A673 (cell line): ENCODE measurements at regions not wholly inside any gene's neighbourhood (a gene's known extent, or its start where the extent isn't known, plus 50 kb on each side); places are given as distances from the start of the nearest gene placed in this dataset.
A peak's percentile ranks its signal among the peaks of the same experiment; 100 is the strongest.

Experiments used
- BruUV-seq: library from RNA; stranded (reverse); fragments of 400-500 nt; replicated peaks from 2 replicates; lab custom pipeline; 2021; lab: Mats Ljungman, UMichigan
- CTCF ChIA-PET: fragments of 300-600 bp; sonication (Branson Sonifier 250); formaldehyde crosslinking; loops from one replicate; lab custom pipeline; 2022; ENCODE audit warnings: antibody characterized with exemption; lab: Charles Lee
- POLR2A ChIA-PET: fragments of 300-600 bp; sonication (Branson Sonifier 250); formaldehyde crosslinking; loops from one replicate; lab custom pipeline; 2022; ENCODE audit warnings: antibody characterized with exemption; ENCODE audit not compliant: low non-redundant PET; lab: Charles Lee
- DNase-seq: peaks from one replicate; pipeline ENCODE4 v3.0.0-alpha.2; 2015; ENCODE audit warnings: low spot score
- H3K27ac ChIP-seq: fragments of 200-600 bp; sonication (generic); 2 replicates; pipeline ENCODE4 v1.5.1; 2016; ENCODE audit warnings: mixed run types, low read depth, mild to moderate bottlenecking, mixed read lengths, antibody characterized with exemption, low read length; ENCODE audit not compliant: poor library complexity, severe bottlenecking
- H3K27me3 ChIP-seq: fragments of 200-600 bp; sonication (generic); replicated peaks from 2 replicates; pipeline ENCODE4 v1.6.1; 2017; ENCODE audit warnings: mixed run types, low read depth, mild to moderate bottlenecking, mixed read lengths, antibody characterized with exemption, low read length; ENCODE audit not compliant: insufficient read depth, poor library complexity
- H3K36me3 ChIP-seq: fragments of 200-600 bp; sonication (generic); 2 replicates; pipeline ENCODE4 v1.6.1; 2016; ENCODE audit warnings: mixed run types, mild to moderate bottlenecking, mixed read lengths, antibody characterized with exemption, low read length; ENCODE audit not compliant: insufficient read depth, poor library complexity, severe bottlenecking
- H3K4me1 ChIP-seq: fragments of 200-600 bp; sonication (generic); 2 replicates; pipeline ENCODE4 v1.6.1; 2017; ENCODE audit warnings: mixed run types, mild to moderate bottlenecking, mixed read lengths, antibody characterized with exemption, low read length; ENCODE audit not compliant: insufficient read depth, poor library complexity, severe bottlenecking
- H3K4me3 ChIP-seq: fragments of 200-600 bp; sonication (generic); 2 replicates; pipeline ENCODE4 v1.5.1; 2016; ENCODE audit warnings: low read depth, mixed run types, mild to moderate bottlenecking, mixed read lengths, low read length; ENCODE audit not compliant: poor library complexity, severe bottlenecking
- H3K9me3 ChIP-seq: fragments of 200-600 bp; sonication (generic); 2 replicates; pipeline ENCODE4 v1.6.1; 2016; ENCODE audit warnings: mixed run types, low read depth, mild to moderate bottlenecking, mixed read lengths, antibody characterized with exemption, low read length; ENCODE audit not compliant: poor library complexity, severe bottlenecking
- CTCF ChIP-seq: fragments of 300-800, 200-600 bp; sonication (generic); conservative IDR thresholded peaks from 2 replicates; pipeline ENCODE4 v1.5.1; 2017; ENCODE audit warnings: low read depth, mild to moderate bottlenecking, antibody characterized with exemption, low read length, moderate library complexity, mixed read lengths
- EZH2 ChIP-seq: fragments of 200-600 bp; sonication (generic); IDR thresholded peaks from 2 replicates; pipeline ENCODE4 v1.6.1; 2017; ENCODE audit warnings: borderline replicate concordance, low read depth, mild to moderate bottlenecking, mixed read lengths, antibody characterized with exemption, low read length; ENCODE audit not compliant: poor library complexity, severe bottlenecking
- intact Hi-C: fragments of 100-400 bp; cut with micrococcal nuclease; formaldehyde crosslinking; loops from one replicate; pipeline ENCODE4 v1.10.0; 2022; ENCODE audit not compliant: unreplicated experiment

DNA sequence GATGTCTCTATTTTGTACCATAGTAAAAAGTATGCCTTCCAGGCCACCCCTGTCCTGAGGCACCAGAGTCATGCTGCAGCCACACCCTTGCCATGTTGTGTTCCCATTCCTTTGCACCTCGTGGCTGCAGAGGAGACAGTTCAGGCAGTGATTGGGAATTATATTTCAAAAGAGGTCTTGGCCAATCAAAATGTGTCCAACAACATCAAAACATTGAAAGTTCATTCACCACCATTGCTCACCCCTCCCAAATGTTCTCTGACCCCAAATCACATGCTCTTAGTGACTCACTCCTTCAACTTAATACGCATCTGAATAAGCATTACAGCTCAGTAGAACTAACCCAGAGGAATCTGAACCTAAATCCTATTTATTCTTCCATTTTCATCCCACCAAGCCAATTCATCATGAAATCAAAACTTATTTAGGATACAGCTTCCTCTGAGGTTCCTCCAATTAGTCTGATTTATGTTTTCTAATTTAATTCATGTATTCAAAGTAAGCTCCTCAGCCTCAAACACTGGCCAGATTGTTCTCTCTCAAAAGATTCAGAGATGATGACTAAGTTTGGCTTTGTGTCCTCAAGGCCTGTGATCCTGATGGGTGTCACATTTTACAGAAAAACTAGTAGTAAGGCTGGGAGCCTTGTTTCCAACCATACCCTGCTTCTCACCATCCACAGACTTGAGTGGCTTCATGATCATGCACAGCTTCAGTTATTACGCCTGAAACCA lies 323.2 kb upstream of the INTU start:
- CTCF ChIA-PET: no interaction called here
- no peaks in the 10 kb centered on the region for H3K36me3 ChIP-seq
- intact Hi-C loops: no loop called here
- peaks cover 12% of the 10 kb centered on the region for H3K9me3 ChIP-seq
- no TSS peak for BruUV-seq
- no peak overlapping the region for H3K4me3 ChIP-seq
- DNase-seq: peak; percentile 2
- no peak overlapping the region for H3K27ac ChIP-seq
- no peaks in the 10 kb centered on the region for H3K27me3 ChIP-seq
- H3K4me1 ChIP-seq: no peaks in the 10 kb centered on the region
- TF ChIP-seq EZH2 (no peak), CTCF (no peak)
- POLR2A ChIA-PET: no interaction called here

GRCh38 chr4:127311371-127311770 lies 321.4 kb upstream of the INTU start:
- TF ChIP-seq EZH2: no peak
- no peak for TF ChIP-seq CTCF
- Histone ChIP-seq H3K4me1 (no peaks in the 10 kb centered on the region), H3K27ac (no peak overlapping the region), H3K9me3 (peaks cover 19% of the 10 kb centered on the region), H3K4me3 (no peak overlapping the region), H3K36me3 (no peaks in the 10 kb centered on the region), H3K27me3 (no peaks in the 10 kb centered on the region)
- CTCF ChIA-PET: no interaction called here
- BruUV-seq: no TSS peak
- intact Hi-C loops: no loop called here
- no peak for DNase-seq
- POLR2A ChIA-PET: no interaction called here

DNA sequence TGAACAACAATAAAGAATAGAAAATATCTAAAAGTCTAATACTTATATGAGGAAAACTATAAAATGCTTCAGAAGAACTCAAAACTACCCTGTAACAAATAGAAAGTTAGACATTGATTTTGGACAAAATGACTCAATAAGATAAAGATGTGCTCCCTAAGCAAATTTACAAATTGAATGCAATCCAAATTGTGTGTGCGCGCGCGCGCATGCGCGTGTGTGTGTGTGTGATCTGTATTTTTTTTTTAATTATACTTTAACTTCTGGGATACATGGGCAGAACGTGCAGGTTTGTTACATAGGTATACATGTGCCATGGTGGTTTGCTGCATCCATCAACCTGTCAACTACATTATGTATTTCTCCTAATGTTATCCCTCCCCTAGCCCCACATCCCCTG lies 320.8 kb upstream of the INTU start:
- no peaks in the 10 kb centered on the region for H3K4me1 ChIP-seq
- no peaks in the 10 kb centered on the region for H3K36me3 ChIP-seq
- no peak for DNase-seq
- intact Hi-C loops: no loop called here
- ChIA-PET POLR2A (no interaction called here), CTCF (no interaction called here)
- H3K4me3 ChIP-seq: no peak overlapping the region
- no TSS peak for BruUV-seq
- H3K27ac ChIP-seq: no peak overlapping the region
- no peaks in the 10 kb centered on the region for H3K27me3 ChIP-seq
- peaks cover 19% of the 10 kb centered on the region for H3K9me3 ChIP-seq
- no peak for TF ChIP-seq EZH2
- TF ChIP-seq CTCF: no peak
